ENCODE measurements at regions not wholly inside any gene's neighbourhood (a gene's known extent, or its start where the extent isn't known, plus 50 kb on each side); places are given as distances from the start of the nearest gene placed in this dataset.

DNA sequence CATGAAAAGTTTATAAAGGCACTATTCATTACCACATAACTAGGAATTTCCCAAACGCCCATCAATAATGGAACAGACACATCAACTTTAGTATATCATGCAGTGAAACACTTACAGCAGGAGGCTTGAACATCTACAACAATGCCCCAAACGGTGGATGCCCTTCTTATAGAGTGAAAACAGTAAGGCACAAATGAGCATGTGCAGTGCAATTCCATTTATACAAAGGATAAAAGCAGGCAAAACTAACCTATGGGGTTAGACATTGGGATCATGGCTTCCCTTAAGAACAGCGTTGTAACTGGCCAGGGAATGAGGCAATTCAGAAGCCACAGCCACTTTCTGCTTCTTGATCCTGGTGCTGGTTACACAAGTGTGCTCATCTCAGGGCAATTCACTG is 1363.0 kb downstream of the TBC1D22A start:
- TF ChIP-seq, protein P1, sequence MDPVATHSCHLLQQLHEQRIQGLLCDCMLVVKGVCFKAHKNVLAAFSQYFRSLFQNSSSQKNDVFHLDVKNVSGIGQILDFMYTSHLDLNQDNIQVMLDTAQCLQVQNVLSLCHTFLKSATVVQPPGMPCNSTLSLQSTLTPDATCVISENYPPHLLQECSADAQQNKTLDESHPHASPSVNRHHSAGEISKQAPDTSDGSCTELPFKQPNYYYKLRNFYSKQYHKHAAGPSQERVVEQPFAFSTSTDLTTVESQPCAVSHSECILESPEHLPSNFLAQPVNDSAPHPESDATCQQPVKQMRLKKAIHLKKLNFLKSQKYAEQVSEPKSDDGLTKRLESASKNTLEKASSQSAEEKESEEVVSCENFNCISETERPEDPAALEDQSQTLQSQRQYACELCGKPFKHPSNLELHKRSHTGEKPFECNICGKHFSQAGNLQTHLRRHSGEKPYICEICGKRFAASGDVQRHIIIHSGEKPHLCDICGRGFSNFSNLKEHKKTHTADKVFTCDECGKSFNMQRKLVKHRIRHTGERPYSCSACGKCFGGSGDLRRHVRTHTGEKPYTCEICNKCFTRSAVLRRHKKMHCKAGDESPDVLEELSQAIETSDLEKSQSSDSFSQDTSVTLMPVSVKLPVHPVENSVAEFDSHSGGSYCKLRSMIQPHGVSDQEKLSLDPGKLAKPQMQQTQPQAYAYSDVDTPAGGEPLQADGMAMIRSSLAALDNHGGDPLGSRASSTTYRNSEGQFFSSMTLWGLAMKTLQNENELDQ (CRISPR knock-in tag; IDR thresholded peaks at IDR 0.05; ENCODE audit: borderline replicate concordance): no peak
- no peak for TF ChIP-seq FOXA1 (IDR thresholded peaks at IDR 0.05)
- no peak for TF ChIP-seq FOXA1 (CRISPR knock-in tag; IDR thresholded peaks at IDR 0.05)
- TF ChIP-seq SP1 (IDR thresholded peaks at IDR 0.05): no peak
- TF ChIP-seq SP1 (CRISPR knock-in tag; IDR thresholded peaks at IDR 0.05): no peak
- no peak for TF ChIP-seq CTCF (CRISPR knock-in tag; IDR thresholded peaks at IDR 0.05)
- no peak for TF ChIP-seq MEIS2 (CRISPR knock-in tag; IDR thresholded peaks at IDR 0.05)
- TF ChIP-seq CENPT (CRISPR knock-in tag; IDR thresholded peaks at IDR 0.05; ENCODE audit: low read depth): no peak
- TF ChIP-seq, protein P2, sequence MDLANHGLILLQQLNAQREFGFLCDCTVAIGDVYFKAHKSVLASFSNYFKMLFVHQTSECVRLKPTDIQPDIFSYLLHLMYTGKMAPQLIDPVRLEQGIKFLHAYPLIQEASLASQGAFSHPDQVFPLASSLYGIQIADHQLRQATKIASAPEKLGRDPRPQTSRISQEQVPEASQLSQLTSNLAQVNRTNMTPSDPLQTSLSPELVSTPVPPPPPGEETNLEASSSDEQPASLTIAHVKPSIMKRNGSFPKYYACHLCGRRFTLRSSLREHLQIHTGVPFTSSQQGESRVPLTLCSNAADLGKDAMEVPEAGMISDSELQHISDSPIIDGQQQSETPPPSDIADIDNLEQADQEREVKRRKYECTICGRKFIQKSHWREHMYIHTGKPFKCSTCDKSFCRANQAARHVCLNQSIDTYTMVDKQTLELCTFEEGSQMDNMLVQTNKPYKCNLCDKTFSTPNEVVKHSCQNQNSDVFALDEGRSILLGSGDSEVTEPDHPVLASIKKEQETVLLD (CRISPR knock-in tag; IDR thresholded peaks at IDR 0.05; ENCODE audit: low read depth): no peak
- TF ChIP-seq ZNF292 (CRISPR knock-in tag; IDR thresholded peaks at IDR 0.05; ENCODE audit: borderline replicate concordance, low read depth): no peak
- no peak for TF ChIP-seq RBM22 (optimal IDR thresholded peaks at IDR 0.05; ENCODE audit: low read length)
- TF ChIP-seq ZNF790 (CRISPR knock-in tag; IDR thresholded peaks at IDR 0.05; ENCODE audit: borderline replicate concordance): no peak
- TF ChIP-seq BHLHE40 (IDR thresholded peaks at IDR 0.05; ENCODE audit: low read length): no peak
- no peak for TF ChIP-seq PBX3 (CRISPR knock-in tag; IDR thresholded peaks at IDR 0.05; ENCODE audit: borderline replicate concordance)
- no peak for TF ChIP-seq ZNF678 (CRISPR knock-in tag; IDR thresholded peaks at IDR 0.05)

Data from HepG2 (cell line).